Stimulated activated CD8-positive, alpha-beta memory T cell treated with anti-CD3 and anti-CD28 coated beads, Interleukin-7, amount 100 ng/mL, for 24 hours (primary cell): ENCODE measurements at regions not wholly inside any gene's neighbourhood (a gene's known extent, or its start where the extent isn't known, plus 50 kb on each side); places are given as distances from the start of the nearest gene placed in this dataset.
A peak's percentile ranks its signal among the peaks of the same experiment; 100 is the strongest.
"Not testable (repeated sequence)": the region's sequence is repeated elsewhere in the genome, so short reads cannot be mapped to it uniquely, and the experiment has no call there.

Experiments used
- DNase-seq: peaks from one replicate; pipeline ENCODE4 v3.0.0-alpha.2; 2020; ENCODE audit warnings: low read depth

- no peak for DNase-seq
Measured at GRCh38 chrX:121301822-121302221, 254.4 kb downstream of the GLUD2 start.

GRCh38 chrX:121307449-121307848, 260.0 kb downstream of the GLUD2 start:
- DNase-seq, result no peak

GRCh38 chrX:121308276-121308805, 260.9 kb downstream of the GLUD2 start:
- peak; percentile 7 for DNase-seq

GRCh38 chrX:121310820-121311219, 263.4 kb downstream of the GLUD2 start:
- no peak for DNase-seq

DNA sequence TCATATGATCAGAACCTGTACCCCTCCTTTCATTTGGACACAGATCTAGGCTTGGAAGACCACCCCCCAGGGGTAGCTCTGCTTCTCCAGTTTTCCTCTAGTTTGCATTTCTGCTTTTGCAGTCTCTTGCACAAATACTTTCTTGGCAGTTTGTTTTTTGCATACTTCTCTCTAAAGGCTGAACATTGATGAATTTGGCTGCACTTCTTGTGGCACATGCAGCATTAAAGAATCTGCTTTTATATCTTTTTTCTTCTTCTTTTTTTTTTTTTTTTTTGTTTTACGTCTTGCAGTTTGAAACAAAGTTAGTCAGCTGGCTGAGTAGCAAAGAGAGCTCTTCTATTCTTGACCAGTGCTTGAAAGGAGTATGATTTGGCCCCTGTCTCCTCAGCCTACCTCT, 273.0 kb downstream of the GLUD2 start:
- DNase-seq, result no peak

GRCh38 chrX:121322159-121322558, 274.7 kb downstream of the GLUD2 start:
- no peak for DNase-seq

DNA sequence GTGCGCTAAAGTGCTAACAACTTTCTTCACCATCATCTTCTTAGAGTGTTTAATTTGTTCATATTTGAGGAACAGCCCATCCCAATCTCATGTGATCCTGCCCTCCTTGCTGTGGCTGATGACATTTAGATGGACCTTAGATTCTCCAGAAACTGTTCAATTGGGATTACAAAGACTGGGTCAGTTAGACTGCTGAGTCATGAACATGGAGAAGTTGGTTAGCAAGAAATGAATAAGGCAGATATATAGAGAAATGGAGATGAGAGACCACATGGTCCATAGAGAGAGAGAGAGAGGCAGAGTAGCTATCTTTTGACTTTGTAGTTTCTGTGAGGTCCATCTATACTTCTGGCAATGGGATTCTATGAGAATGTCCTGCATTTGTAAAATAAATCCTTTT, 275.9 kb downstream of the GLUD2 start:
- DNase-seq, result no peak

GRCh38 chrX:121333942-121334341, 286.5 kb downstream of the GLUD2 start:
- DNase-seq, result no peak

- no peak for DNase-seq
Measured at GRCh38 chrX:121336831-121337421, 289.5 kb downstream of the GLUD2 start.

DNA sequence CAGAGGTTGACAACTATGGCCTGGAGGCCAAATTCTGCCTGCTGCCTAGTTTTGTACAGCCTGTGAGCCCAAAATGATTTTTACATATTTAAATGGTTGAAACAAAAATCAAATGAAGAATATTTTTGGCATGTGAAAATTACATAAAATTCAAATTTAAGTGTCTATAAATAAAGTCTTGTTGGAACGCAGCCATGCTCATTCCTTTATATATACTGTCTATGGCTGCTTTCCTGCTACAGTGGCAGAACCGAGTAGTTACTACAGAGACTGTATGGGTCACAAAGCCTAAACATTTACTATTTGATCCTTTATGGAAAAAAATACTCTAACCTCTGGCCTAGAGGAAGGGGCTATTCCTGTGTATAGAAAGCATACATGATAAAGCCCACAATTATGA, 290.4 kb downstream of the GLUD2 start:
- no peak for DNase-seq

GRCh38 chrX:121349263-121349662, 301.9 kb downstream of the GLUD2 start:
- DNase-seq, result no peak

DNA sequence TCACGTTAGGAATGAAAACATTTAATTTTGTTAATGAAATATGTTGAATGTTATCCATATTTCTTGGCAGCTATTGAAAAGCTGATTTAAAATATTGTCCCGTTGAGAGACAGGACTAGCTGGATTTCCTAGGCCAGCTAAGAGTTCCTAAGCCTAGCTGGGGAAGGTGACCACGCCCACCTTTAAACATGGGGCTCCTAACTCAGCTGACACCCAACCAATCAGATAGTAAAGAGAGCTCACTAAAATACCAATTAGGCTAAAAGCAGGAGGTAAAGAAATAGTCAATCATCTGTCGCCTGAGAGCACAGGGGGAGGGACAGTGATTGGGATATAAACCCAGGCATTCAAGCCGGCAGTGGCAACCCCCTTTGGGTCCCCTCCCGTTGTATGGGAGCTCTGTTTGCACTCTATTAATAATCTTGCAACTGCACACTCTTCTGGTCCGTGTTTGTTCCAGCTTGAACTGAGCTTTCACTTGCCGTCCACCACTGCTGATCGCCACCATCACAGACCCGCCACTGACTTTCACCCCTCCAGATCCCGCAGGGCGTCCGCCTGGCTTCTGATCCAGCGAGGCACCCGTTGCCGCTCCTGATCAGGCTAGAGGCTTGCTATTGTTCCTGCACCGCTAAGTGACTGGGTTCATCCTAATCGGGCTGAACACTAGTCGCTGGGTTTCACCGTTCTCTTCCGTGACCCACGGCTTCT, 308.9 kb downstream of the GLUD2 start:
- no peak for DNase-seq

GRCh38 chrX:121356850-121357171, 309.4 kb downstream of the GLUD2 start:
- no peak for DNase-seq

DNA sequence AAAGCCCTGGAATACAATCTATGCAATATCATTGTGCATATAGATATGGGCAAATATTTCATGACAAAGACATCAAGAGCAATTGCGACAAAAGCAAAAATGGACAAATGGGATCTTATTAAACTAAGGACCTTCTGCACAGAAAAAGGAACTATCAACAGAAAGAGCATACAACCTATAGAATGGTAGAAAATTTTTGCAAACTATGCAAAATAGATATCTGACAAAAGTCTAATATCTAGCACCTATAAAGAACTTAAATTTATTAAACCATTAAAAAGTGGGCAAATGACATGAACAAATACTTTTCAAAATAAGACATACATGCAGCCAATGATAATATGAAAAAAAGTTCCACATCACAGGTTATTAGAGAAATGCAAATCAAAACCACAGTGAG, 312.9 kb downstream of the GLUD2 start:
- no peak for DNase-seq

GRCh38 chrX:121365572-121366161, 318.3 kb downstream of the GLUD2 start:
- no peak for DNase-seq

- DNase-seq, result no peak
Measured at GRCh38 chrX:121374471-121374870, 327.1 kb downstream of the GLUD2 start.

DNA sequence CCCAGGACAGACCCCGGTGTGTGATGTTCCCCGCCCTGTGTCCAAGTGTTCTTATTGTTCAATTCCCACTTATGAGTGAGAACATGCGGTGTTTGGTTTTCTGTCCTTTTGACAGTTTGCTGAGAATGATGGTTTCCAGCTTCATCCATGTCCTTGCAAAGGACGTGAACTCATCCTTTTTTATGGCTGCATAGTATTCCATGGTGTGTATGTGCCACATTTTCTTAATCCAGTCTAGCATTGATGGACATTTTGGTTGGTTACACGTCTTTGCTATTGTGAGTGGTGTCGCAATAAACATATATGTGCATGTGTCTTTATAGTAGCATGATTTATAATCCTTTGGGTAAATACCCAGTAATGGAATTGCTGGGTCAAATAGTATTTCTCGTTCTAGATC, 334.5 kb downstream of the GLUD2 start:
- not testable (repeated sequence) for DNase-seq

DNA sequence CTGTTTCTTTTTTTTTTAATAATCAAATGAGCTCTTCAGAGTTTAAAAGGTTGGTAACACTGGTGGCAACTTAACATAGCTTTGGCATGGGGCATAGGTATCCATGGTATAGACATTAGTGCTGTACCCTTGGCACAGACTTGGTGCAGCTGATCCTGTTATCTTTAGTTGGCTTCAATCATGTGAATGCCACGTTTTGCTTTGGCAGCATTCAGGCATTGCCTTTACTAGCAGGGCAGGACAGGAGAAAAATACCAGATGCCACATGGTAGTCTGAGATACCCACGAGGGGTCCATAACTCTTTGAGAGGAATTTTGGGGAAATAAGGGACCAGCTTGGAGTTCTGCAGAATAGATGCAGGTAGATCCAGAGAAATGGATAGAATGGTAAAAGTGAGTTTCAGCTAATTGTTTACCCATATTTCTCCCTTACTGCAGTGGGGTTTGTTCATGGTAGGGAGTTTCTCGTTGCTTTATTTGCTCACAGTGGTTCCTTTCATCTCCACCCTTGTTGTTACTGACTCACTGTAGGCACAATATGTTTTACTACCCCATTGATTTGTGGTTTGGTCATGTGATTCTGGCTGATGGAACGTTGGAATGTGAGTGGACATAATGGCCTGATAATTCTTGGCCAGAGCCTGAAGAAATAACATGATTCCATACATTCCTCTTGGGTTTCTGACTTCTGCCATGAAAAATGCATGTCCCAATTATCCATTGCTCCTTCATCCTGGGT, 342.7 kb downstream of the GLUD2 start:
- DNase-seq, result no peak

DNA sequence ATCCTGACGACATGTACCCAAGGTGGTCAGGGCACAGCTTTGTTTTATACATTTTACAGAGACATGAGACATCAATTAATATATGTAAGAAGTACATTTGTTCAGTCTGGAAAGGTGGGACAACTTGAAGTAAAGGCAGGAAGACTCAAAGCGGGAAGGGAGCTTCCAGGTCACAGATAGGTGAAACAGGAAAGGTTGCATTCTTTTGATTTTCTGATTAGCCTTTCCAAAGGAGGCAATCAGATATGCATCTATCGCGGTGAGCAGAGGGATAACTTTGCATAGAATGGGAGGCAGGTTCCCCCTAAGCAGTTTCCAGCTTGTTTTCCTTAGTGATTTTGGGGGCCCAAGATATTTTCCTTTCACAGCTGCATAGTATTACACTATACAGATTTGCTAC, 358.4 kb downstream of the GLUD2 start:
- no peak for DNase-seq

- no peak for DNase-seq
Measured at GRCh38 chrX:121407627-121408026, 360.2 kb downstream of the GLUD2 start.

DNA sequence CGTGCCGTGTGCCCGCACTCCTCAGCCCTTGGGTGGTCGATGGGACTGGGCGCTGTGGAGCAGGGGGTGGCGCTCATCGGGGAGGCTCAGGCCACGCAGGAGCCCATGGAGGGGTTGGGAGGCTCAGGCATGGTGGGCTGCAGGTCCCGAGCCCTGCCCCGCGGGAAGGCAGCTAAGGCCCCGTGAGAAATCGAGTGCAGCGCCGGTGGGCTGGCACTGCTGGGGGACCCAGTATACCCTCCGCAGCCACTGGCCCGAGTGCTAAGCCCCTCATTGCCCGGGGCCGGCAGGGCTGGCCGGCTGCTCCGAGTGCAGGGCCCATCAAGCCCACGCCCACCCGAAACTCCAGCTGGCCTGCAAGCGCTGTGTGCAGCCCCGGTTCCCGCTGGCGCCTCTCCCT, 384.1 kb downstream of the GLUD2 start:
- not testable (repeated sequence) for DNase-seq

- no peak for DNase-seq
Measured at GRCh38 chrX:121433289-121433688, 385.9 kb downstream of the GLUD2 start.

GRCh38 chrX:121437666-121438065, 390.3 kb downstream of the GLUD2 start:
- not testable (repeated sequence) for DNase-seq
